Erythroblast (primary cell): ENCODE measurements at regions not wholly inside any gene's neighbourhood (a gene's known extent, or its start where the extent isn't known, plus 50 kb on each side); places are given as distances from the start of the nearest gene placed in this dataset.

Source experiments
- GATA1 ChIP-seq: IDR thresholded peaks from 2 replicates; pipeline ENCODE4 v1.6.1; 2011; ENCODE audit warnings: low read depth, mild to moderate bottlenecking, control low read depth, low read length, moderate library complexity
- POLR2A ChIP-seq: IDR thresholded peaks from 2 replicates; pipeline ENCODE4 v1.6.1; 2011; ENCODE audit warnings: mild to moderate bottlenecking, low read length

GRCh38 chr10:16384021-16384420 lies 52.8 kb upstream of the PTER start:
- no peak for TF ChIP-seq POLR2A
- TF ChIP-seq GATA1 = no peak
